H1 (cell line): ENCODE measurements at regions not wholly inside any gene's neighbourhood (a gene's known extent, or its start where the extent isn't known, plus 50 kb on each side); places are given as distances from the start of the nearest gene placed in this dataset.

Source experiments
- CTCF ChIA-PET: fragments of 300-600 bp; sonication (Branson Sonifier 250); formaldehyde crosslinking; loops from one replicate; lab custom pipeline; 2021; ENCODE audit not compliant: partially characterized antibody; lab: Charles Lee
- POLR2A ChIA-PET: fragments of 300-600 bp; sonication (Branson Sonifier 250); formaldehyde crosslinking; loops from one replicate; lab custom pipeline; 2021; ENCODE audit warnings: inconsistent platforms; ENCODE audit not compliant: partially characterized antibody; lab: Charles Lee
- DNase-seq, 2 experiments: peaks; one replicate each; pipeline versions ENCODE4 v3.0.0 to v3.0.0-alpha.2; 2010 to 2022; ENCODE audit warnings: low spot score in 2 of 2, low read depth in 1 of 2, mixed read lengths in 1 of 2
- FAIRE-seq: peaks from 2 replicates; lab custom pipeline; 2011; peaks lifted over from hg19 to GRCh38; lab: Jason Lieb, UNC
- H2AFZ ChIP-seq: 2 replicates; pipeline ENCODE4 v1.8.1; 2012; ENCODE audit warnings: low read length, inconsistent platforms
- H2AK5ac ChIP-seq: 2 replicates; pipeline ENCODE4 v1.6.1; 2013; ENCODE audit warnings: low read depth, low read length
- H2BK120ac ChIP-seq: replicated peaks from 2 replicates; pipeline ENCODE3; 2013; ENCODE audit warnings: low read depth, low read length, inconsistent platforms
- H2BK12ac ChIP-seq: 2 replicates; pipeline ENCODE4 v1.6.1; 2013; ENCODE audit warnings: low read depth, low read length
- H2BK15ac ChIP-seq: 2 replicates; pipeline ENCODE4 v1.6.1; 2013; ENCODE audit warnings: low read length
- H2BK20ac ChIP-seq: 2 replicates; pipeline ENCODE4 v1.6.1; 2013; ENCODE audit warnings: low read length
- H2BK5ac ChIP-seq: 2 replicates; pipeline ENCODE4 v1.6.1; 2013; ENCODE audit warnings: low read depth, low read length
- H3K14ac ChIP-seq: 2 replicates; pipeline ENCODE4 v1.6.1; 2013; ENCODE audit warnings: inconsistent platforms; ENCODE audit not compliant: insufficient read length
- H3K18ac ChIP-seq: 2 replicates; pipeline ENCODE4 v1.6.1; 2013; ENCODE audit warnings: low read length; ENCODE audit errors: extremely low read depth
- H3K23ac ChIP-seq: 2 replicates; pipeline ENCODE4 v1.6.1; 2013; ENCODE audit warnings: inconsistent platforms; ENCODE audit not compliant: insufficient read length
- H3K23me2 ChIP-seq: 2 replicates; pipeline ENCODE4 v1.6.1; 2013; ENCODE audit warnings: low read depth, low read length
- H3K27ac ChIP-seq: 2 replicates; pipeline ENCODE4 v1.6.1; 2011; ENCODE audit warnings: low read depth, low read length, inconsistent platforms
- H3K27me3 ChIP-seq, 4 experiments: replicated peaks in 1 of 4; 1 replicate in 1 of 4; 2 replicates in 3 of 4; pipeline versions ENCODE4 v1.6.1 to v1.8.1; 2011 to 2013; ENCODE audit warnings: low read length in 3 of 4, mild to moderate bottlenecking in 3 of 4, inconsistent platforms in 2 of 4, mixed read lengths in 2 of 4, moderate library complexity in 1 of 4; ENCODE audit not compliant: control insufficient read depth in 3 of 4, insufficient read depth in 3 of 4; ENCODE audit errors: extremely low read depth in 1 of 4
- H3K36me3 ChIP-seq, 4 experiments: 2 replicates each; pipeline versions ENCODE4 v1.6.1 to v1.8.1; 2011 to 2013; ENCODE audit warnings: mild to moderate bottlenecking in 4 of 4, low read length in 3 of 4, moderate library complexity in 2 of 4, control low read depth in 1 of 4, inconsistent platforms in 1 of 4; ENCODE audit not compliant: insufficient read depth in 4 of 4, control insufficient read depth in 2 of 4
- H3K4ac ChIP-seq: replicated peaks from 2 replicates; pipeline ENCODE3; 2013; ENCODE audit warnings: low read length, low read depth, mixed read lengths, inconsistent platforms; ENCODE audit not compliant: insufficient read length
- H3K4me1 ChIP-seq, 4 experiments: replicated peaks in 1 of 4; 1 replicate in 1 of 4; 2 replicates in 3 of 4; pipeline versions ENCODE4 v1.6.1 to v1.8.1; 2011 to 2013; ENCODE audit warnings: low read length in 3 of 4, inconsistent platforms in 2 of 4, mixed read lengths in 1 of 4; ENCODE audit not compliant: insufficient read depth in 4 of 4, control insufficient read depth in 3 of 4
- H3K4me2 ChIP-seq, 2 experiments: 2 replicates each; pipeline versions ENCODE4 v1.6.1 to v1.8.1; 2011 to 2013; ENCODE audit warnings: low read depth in 2 of 2, low read length in 2 of 2, control low read depth in 1 of 2, inconsistent platforms in 1 of 2, mild to moderate bottlenecking in 1 of 2; ENCODE audit not compliant: insufficient read depth in 1 of 2
- H3K4me3 ChIP-seq, 4 experiments: fragments of 200-600, 300-600 bp in 1 of 4; sonication (generic), shearing (Covaris generic), sonication (Bioruptor Twin) in 1 of 4; 2 replicates each; pipeline versions ENCODE4 v1.5.1 to v1.8.1; 2011 to 2016; ENCODE audit warnings: low read length in 4 of 4, low read depth in 3 of 4, control low read depth in 2 of 4, inconsistent platforms in 2 of 4, mild to moderate bottlenecking in 2 of 4, mixed read lengths in 1 of 4, moderate library complexity in 1 of 4; ENCODE audit not compliant: insufficient read depth in 2 of 4; ENCODE audit errors: extremely low read depth in 1 of 4
- H3K56ac ChIP-seq: replicated peaks from 2 replicates; pipeline ENCODE3; 2013; ENCODE audit warnings: low read depth, mild to moderate bottlenecking, mixed read lengths, low read length, inconsistent platforms; ENCODE audit not compliant: insufficient read length
- H3K79me1 ChIP-seq: 2 replicates; pipeline ENCODE4 v1.6.1; 2013; ENCODE audit warnings: low read depth, low read length, control low read depth
- H3K79me2 ChIP-seq, 2 experiments: 2 replicates each; pipeline versions ENCODE4 v1.6.1 to v1.8.1; 2012 to 2013; ENCODE audit warnings: low read length in 2 of 2, mild to moderate bottlenecking in 2 of 2, inconsistent platforms in 1 of 2; ENCODE audit not compliant: insufficient read depth in 2 of 2, control insufficient read depth in 1 of 2
- H3K9ac ChIP-seq, 4 experiments: replicated peaks in 1 of 4; 1 replicate in 1 of 4; 2 replicates in 3 of 4; pipeline versions ENCODE4 v1.6.1 to v1.8.1; 2011 to 2013; ENCODE audit warnings: low read depth in 3 of 4, low read length in 3 of 4, control low read depth in 2 of 4, mild to moderate bottlenecking in 2 of 4, moderate library complexity in 2 of 4, inconsistent platforms in 1 of 4; ENCODE audit errors: extremely low read depth in 1 of 4
- H3K9me3 ChIP-seq, 2 experiments: 2 replicates each; pipeline versions ENCODE4 v1.6.1 to v1.8.1; 2012 to 2013; ENCODE audit warnings: mild to moderate bottlenecking in 2 of 2, moderate library complexity in 2 of 2, control low read depth in 1 of 2, inconsistent platforms in 1 of 2, low read depth in 1 of 2, low read length in 1 of 2, mixed read lengths in 1 of 2; ENCODE audit not compliant: insufficient read depth in 2 of 2
- H4K20me1 ChIP-seq, 2 experiments: replicated peaks in 1 of 2; 2 replicates each; pipeline versions ENCODE3 to v1.8.1; 2011 to 2013; ENCODE audit warnings: inconsistent platforms in 2 of 2, low read length in 2 of 2, mild to moderate bottlenecking in 1 of 2; ENCODE audit not compliant: insufficient read depth in 2 of 2, control insufficient read depth in 1 of 2
- H4K5ac ChIP-seq: 2 replicates; pipeline ENCODE4 v1.6.1; 2013; ENCODE audit warnings: low read length, low read depth, mixed read lengths, inconsistent platforms; ENCODE audit not compliant: insufficient read length
- H4K8ac ChIP-seq: 2 replicates; pipeline ENCODE4 v1.8.0; 2013; ENCODE audit warnings: mild to moderate bottlenecking, moderate library complexity, low read length, inconsistent platforms; ENCODE audit not compliant: insufficient read depth; ENCODE audit errors: extremely low read depth
- H4K91ac ChIP-seq: replicated peaks from 2 replicates; pipeline ENCODE3; 2013; ENCODE audit warnings: low read length, mixed read lengths, inconsistent platforms; ENCODE audit not compliant: insufficient read length
- CHD1 ChIP-seq: IDR thresholded peaks from 2 replicates; pipeline ENCODE4 v1.6.1; 2012; ENCODE audit warnings: low read depth, low read length, improper control_type of control experiment
- CHD2 ChIP-seq: IDR thresholded peaks from 2 replicates; pipeline ENCODE4 v1.6.1; 2012; ENCODE audit warnings: low read length, improper control_type of control experiment
- CREB1 ChIP-seq: IDR thresholded peaks from 2 replicates; pipeline ENCODE4 v1.6.1; 2012; ENCODE audit warnings: inconsistent platforms
- HDAC6 ChIP-seq: IDR thresholded peaks from one replicate; pipeline ENCODE4 v1.7.1; 2012; ENCODE audit warnings: low read depth, mild to moderate bottlenecking, inconsistent platforms, low read length, moderate library complexity
- NANOG ChIP-seq: IDR thresholded peaks from 2 replicates; pipeline ENCODE4 v1.6.1; 2011; ENCODE audit warnings: low read length, low read depth, mild to moderate bottlenecking, inconsistent platforms; ENCODE audit not compliant: insufficient read depth, poor library complexity, severe bottlenecking
- SUZ12 ChIP-seq: fragments of 200-600 bp; sonication (generic); IDR thresholded peaks from 2 replicates; pipeline ENCODE4 v1.6.1; 2012; ENCODE audit warnings: mild to moderate bottlenecking, inconsistent platforms, low read length, moderate library complexity, mixed read lengths
- TAF7 ChIP-seq: optimal IDR thresholded peaks from 2 replicates; pipeline ENCODE3; 2011; ENCODE audit warnings: low read depth, mild to moderate bottlenecking, inconsistent platforms, low read length, moderate library complexity, borderline replicate concordance
- YY1 ChIP-seq: IDR thresholded peaks from 2 replicates; pipeline ENCODE4 v1.6.1; 2011; ENCODE audit warnings: low read depth, mild to moderate bottlenecking, low read length

GRCh38 chr12:33061844-33062243 is 165.3 kb upstream of the PKP2 start:
- no peak overlapping the region for H3K27ac ChIP-seq
- no peak overlapping the region for H4K91ac ChIP-seq
- no peak overlapping the region for H4K5ac ChIP-seq
- no peaks in the 10 kb centered on the region for H3K4me1 ChIP-seq
- FAIRE-seq (no peak), DNase-seq (no peak)
- TF ChIP-seq CREB1 (no peak), CHD2 (no peak), CHD1 (no peak), HDAC6 (no peak), TAF7 (no peak), SUZ12 (no peak), NANOG (no peak), YY1 (no peak)
- no peak overlapping the region for H3K9ac ChIP-seq
- H3K18ac ChIP-seq: no peak overlapping the region
- H2AK5ac ChIP-seq: no peak overlapping the region
- no peak overlapping the region for H4K8ac ChIP-seq
- ChIA-PET CTCF (no interaction called here), POLR2A (no interaction called here)
- no peaks in the 10 kb centered on the region for H3K9me3 ChIP-seq
- H3K23ac ChIP-seq: no peak overlapping the region
- no peaks in the 10 kb centered on the region for H3K36me3 ChIP-seq
- H3K27me3 ChIP-seq: no peaks in the 10 kb centered on the region
- H3K23me2 ChIP-seq: no peaks in the 10 kb centered on the region
- no peak overlapping the region for H3K4me2 ChIP-seq
- no peak overlapping the region for H2BK5ac ChIP-seq
- no peak overlapping the region for H2BK20ac ChIP-seq
- no peaks in the 10 kb centered on the region for H3K79me2 ChIP-seq
- no peak overlapping the region for H2BK12ac ChIP-seq
- no peaks in the 10 kb centered on the region for H4K20me1 ChIP-seq
- no peak overlapping the region for H3K4me3 ChIP-seq
- H2BK15ac ChIP-seq: no peak overlapping the region
- H3K56ac ChIP-seq: no peak overlapping the region
- no peak overlapping the region for H3K4ac ChIP-seq
- no peak overlapping the region for H3K14ac ChIP-seq
- H2BK120ac ChIP-seq: no peak overlapping the region
- H3K79me1 ChIP-seq: no peaks in the 10 kb centered on the region
- no peak overlapping the region for H2AFZ ChIP-seq
